Endothelial cell of umbilical vein (primary cell): ENCODE measurements at regions not wholly inside any gene's neighbourhood (a gene's known extent, or its start where the extent isn't known, plus 50 kb on each side); places are given as distances from the start of the nearest gene placed in this dataset.

ENCODE experiments used
- BruUV-seq: library from RNA; stranded (reverse); fragments of 400-500 nt; replicated peaks from 2 replicates; lab custom pipeline; 2021; lab: Mats Ljungman, UMichigan
- CTCF ChIA-PET: fragments of 300-600, 350-600 bp; sonication (Branson Sonifier 250); formaldehyde crosslinking; loops from one replicate; lab custom pipeline; 2021; ENCODE audit warnings: antibody characterized with exemption, inconsistent platforms; lab: Charles Lee
- POLR2A ChIA-PET: fragments of 300-600, 350-600 bp; sonication (Branson Sonifier 250); formaldehyde crosslinking; loops from one replicate; lab custom pipeline; 2021; ENCODE audit warnings: antibody characterized with exemption, inconsistent platforms; lab: Charles Lee
- DNase-seq: peaks from one replicate; pipeline ENCODE4 v3.0.0-alpha.2; 2011; ENCODE audit warnings: low read depth, low spot score
- FAIRE-seq: peaks from 2 replicates; lab custom pipeline; 2011; peaks lifted over from hg19 to GRCh38; lab: Jason Lieb, UNC
- H2AFZ ChIP-seq: 2 replicates; pipeline ENCODE4 v1.6.0; 2012; ENCODE audit warnings: low read depth, low read length, control low read depth, inconsistent platforms
- H3K27ac ChIP-seq: 2 replicates; pipeline ENCODE4 v1.5.1; 2011; ENCODE audit warnings: low read depth, mild to moderate bottlenecking, control low read depth, low read length, moderate library complexity; ENCODE audit not compliant: insufficient read depth
- H3K27me3 ChIP-seq, 2 experiments: 2 replicates each; pipeline versions ENCODE4 v1.6.0 to v1.6.1; 2011; ENCODE audit warnings: low read length in 2 of 2, mixed read lengths in 1 of 2; ENCODE audit not compliant: control insufficient read depth in 2 of 2, insufficient read depth in 2 of 2
- H3K36me3 ChIP-seq, 2 experiments: 2 replicates in 1 of 2; 3 replicates in 1 of 2; pipeline ENCODE4 v1.5.1; 2011; ENCODE audit warnings: low read length in 2 of 2, mild to moderate bottlenecking in 1 of 2, moderate library complexity in 1 of 2; ENCODE audit not compliant: control insufficient read depth in 2 of 2, insufficient read depth in 2 of 2; ENCODE audit errors: extremely low read depth in 1 of 2
- H3K4me1 ChIP-seq: 3 replicates; pipeline ENCODE4 v1.5.1; 2011; ENCODE audit warnings: mild to moderate bottlenecking, low read length; ENCODE audit not compliant: control insufficient read depth, insufficient read depth; ENCODE audit errors: extremely low read depth
- H3K4me2 ChIP-seq: 2 replicates; pipeline ENCODE4 v1.6.1; 2011; ENCODE audit warnings: low read length, control low read depth, mixed read lengths; ENCODE audit not compliant: insufficient read depth
- H3K4me3 ChIP-seq, 3 experiments: fragments of 200-600 bp in 1 of 3; sonication (generic), shearing (Covaris generic) in 1 of 3; replicated peaks in 1 of 3; 2 replicates each; pipeline ENCODE4 v1.5.1; 2011 to 2016; ENCODE audit warnings: control low read depth in 3 of 3, low read length in 3 of 3, mild to moderate bottlenecking in 2 of 3, inconsistent platforms in 1 of 3, low read depth in 1 of 3, moderate library complexity in 1 of 3; ENCODE audit not compliant: insufficient read depth in 1 of 3
- H3K79me2 ChIP-seq: 2 replicates; pipeline ENCODE4 v1.6.0; 2012; ENCODE audit warnings: low read length, inconsistent platforms; ENCODE audit not compliant: control insufficient read depth, insufficient read depth
- H3K9ac ChIP-seq: replicated peaks from 2 replicates; pipeline ENCODE3; 2011; ENCODE audit warnings: low read length, control low read depth; ENCODE audit not compliant: insufficient read depth; ENCODE audit errors: extremely low read depth
- H3K9me1 ChIP-seq: replicated peaks from 3 replicates; pipeline ENCODE4 v1.6.0; 2011; ENCODE audit warnings: mild to moderate bottlenecking, low read length; ENCODE audit not compliant: control insufficient read depth, insufficient read depth; ENCODE audit errors: extremely low read depth
- H3K9me3 ChIP-seq: replicated peaks from 2 replicates; pipeline ENCODE4 v1.5.1; 2012; ENCODE audit warnings: low read length, inconsistent platforms; ENCODE audit not compliant: control insufficient read depth, insufficient read depth
- H4K20me1 ChIP-seq: replicated peaks from 2 replicates; pipeline ENCODE3; 2011; ENCODE audit warnings: mild to moderate bottlenecking, low read length; ENCODE audit not compliant: control insufficient read depth, insufficient read depth; ENCODE audit errors: extremely low read depth
- EZH2 ChIP-seq: IDR thresholded peaks from 2 replicates; pipeline ENCODE4 v1.6.1; 2012; ENCODE audit warnings: borderline replicate concordance, low read depth, mild to moderate bottlenecking, moderate library complexity, low read length, inconsistent platforms; ENCODE audit not compliant: severe bottlenecking
- FOS ChIP-seq: IDR thresholded peaks from 2 replicates; pipeline ENCODE4 v1.6.1; 2011; ENCODE audit warnings: mild to moderate bottlenecking, low read length, moderate library complexity, borderline replicate concordance; ENCODE audit not compliant: insufficient read depth
- GATA2 ChIP-seq: IDR thresholded peaks from 2 replicates; pipeline ENCODE4 v1.7.0; 2011; ENCODE audit warnings: low read depth, mild to moderate bottlenecking, moderate library complexity, mixed read lengths, low read length; ENCODE audit not compliant: insufficient read length, insufficient read depth
- JUN ChIP-seq: IDR thresholded peaks from 2 replicates; pipeline ENCODE4 v1.6.1; 2011; ENCODE audit warnings: borderline replicate concordance, low read depth; ENCODE audit not compliant: insufficient read length, insufficient read depth
- MYC ChIP-seq: IDR thresholded peaks from one replicate; pipeline ENCODE4 v1.6.1; 2011; ENCODE audit warnings: mild to moderate bottlenecking, low read depth, low read length
- POLR2A ChIP-seq: IDR thresholded peaks from 2 replicates; pipeline ENCODE4 v1.6.1; 2012; ENCODE audit warnings: low read depth, mild to moderate bottlenecking, control low read depth, low read length
- POLR2AphosphoS5 ChIP-seq: IDR thresholded peaks from 2 replicates; pipeline ENCODE4 v1.6.1; 2012; ENCODE audit warnings: low read depth, mild to moderate bottlenecking, control low read depth, low read length, moderate library complexity; ENCODE audit not compliant: insufficient read depth
- dilution Hi-C: fragments of 300-500 bp; cut with MboI; formaldehyde crosslinking; loops from one replicate; pipeline ENCODE4 v1.15.0; 2019; ENCODE audit warnings: low sequenced_read_pairs; ENCODE audit not compliant: extremely low pct_ligation_motif_present
- intact Hi-C: fragments of 100-400 bp; cut with micrococcal nuclease; formaldehyde crosslinking; loops from one replicate; pipeline ENCODE4 v1.10.0; 2022
- TF ChIP-seq, protein P1 (sequence below), 2 donors: IDR thresholded peaks; 1 replicate in 1 of 2; 2 replicates in 1 of 2; pipeline ENCODE4 v1.5.1; 2011; ENCODE audit warnings: low read length in 2 of 2, mild to moderate bottlenecking in 2 of 2, moderate library complexity in 2 of 2, control low read depth in 1 of 2, inconsistent platforms in 1 of 2, low read depth in 1 of 2; ENCODE audit not compliant: insufficient read depth in 1 of 2; ENCODE audit errors: extremely low read depth in 1 of 2
- TF ChIP-seq, protein P2 (sequence below): IDR thresholded peaks from 2 replicates; pipeline ENCODE4 v1.6.1; 2011; ENCODE audit not compliant: insufficient read depth, insufficient read length

DNA sequence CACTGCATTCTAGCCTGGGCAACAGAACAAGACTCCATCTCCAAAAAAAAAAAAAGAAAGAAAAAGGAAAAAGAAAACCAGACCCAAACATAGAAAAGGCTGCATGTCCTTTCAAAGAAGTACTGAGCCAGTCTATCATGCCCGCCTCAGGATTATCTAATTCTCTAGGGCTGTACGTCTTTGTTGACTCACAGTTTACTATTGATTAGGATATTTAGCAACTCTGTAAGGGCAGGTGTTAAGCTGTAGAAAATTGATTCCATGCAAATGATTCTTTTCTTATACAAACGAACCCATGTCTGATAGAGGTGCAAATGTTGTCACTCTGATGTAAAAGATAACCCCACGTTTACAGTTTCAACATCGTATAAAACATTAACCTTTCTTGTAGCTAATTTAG is 209.0 kb downstream of the TTLL2 start:
- Histone ChIP-seq H3K9ac (no peak overlapping the region), H4K20me1 (no peaks in the 10 kb centered on the region), H3K36me3 (no peaks in the 10 kb centered on the region), H3K9me3 (no peaks in the 10 kb centered on the region), H3K9me1 (no peaks in the 10 kb centered on the region), H3K27me3 (no peaks in the 10 kb centered on the region), H2AFZ (no peak overlapping the region), H3K4me1 (no peaks in the 10 kb centered on the region), H3K4me2 (no peak overlapping the region), H3K4me3 (no peak overlapping the region), H3K79me2 (no peaks in the 10 kb centered on the region), H3K27ac (no peak overlapping the region)
- FAIRE-seq, result no peak
- TF ChIP-seq, protein P1, sequence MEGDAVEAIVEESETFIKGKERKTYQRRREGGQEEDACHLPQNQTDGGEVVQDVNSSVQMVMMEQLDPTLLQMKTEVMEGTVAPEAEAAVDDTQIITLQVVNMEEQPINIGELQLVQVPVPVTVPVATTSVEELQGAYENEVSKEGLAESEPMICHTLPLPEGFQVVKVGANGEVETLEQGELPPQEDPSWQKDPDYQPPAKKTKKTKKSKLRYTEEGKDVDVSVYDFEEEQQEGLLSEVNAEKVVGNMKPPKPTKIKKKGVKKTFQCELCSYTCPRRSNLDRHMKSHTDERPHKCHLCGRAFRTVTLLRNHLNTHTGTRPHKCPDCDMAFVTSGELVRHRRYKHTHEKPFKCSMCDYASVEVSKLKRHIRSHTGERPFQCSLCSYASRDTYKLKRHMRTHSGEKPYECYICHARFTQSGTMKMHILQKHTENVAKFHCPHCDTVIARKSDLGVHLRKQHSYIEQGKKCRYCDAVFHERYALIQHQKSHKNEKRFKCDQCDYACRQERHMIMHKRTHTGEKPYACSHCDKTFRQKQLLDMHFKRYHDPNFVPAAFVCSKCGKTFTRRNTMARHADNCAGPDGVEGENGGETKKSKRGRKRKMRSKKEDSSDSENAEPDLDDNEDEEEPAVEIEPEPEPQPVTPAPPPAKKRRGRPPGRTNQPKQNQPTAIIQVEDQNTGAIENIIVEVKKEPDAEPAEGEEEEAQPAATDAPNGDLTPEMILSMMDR (IDR thresholded peaks at IDR 0.05; ENCODE audit: extremely low read depth in 1 of 2, insufficient read depth in 1 of 2, low read depth in 1 of 2, low read length in 2 of 2), result no peak
- TF ChIP-seq MYC (no peak), POLR2AphosphoS5 (no peak), FOS (no peak), POLR2A (no peak), JUN (no peak), GATA2 (no peak)
- ChIA-PET CTCF (no interaction called here), POLR2A (no interaction called here)
- dilution Hi-C loops (no loop called here), intact Hi-C loops (no loop called here)
- no peak for DNase-seq
- no TSS peak for BruUV-seq

DNA sequence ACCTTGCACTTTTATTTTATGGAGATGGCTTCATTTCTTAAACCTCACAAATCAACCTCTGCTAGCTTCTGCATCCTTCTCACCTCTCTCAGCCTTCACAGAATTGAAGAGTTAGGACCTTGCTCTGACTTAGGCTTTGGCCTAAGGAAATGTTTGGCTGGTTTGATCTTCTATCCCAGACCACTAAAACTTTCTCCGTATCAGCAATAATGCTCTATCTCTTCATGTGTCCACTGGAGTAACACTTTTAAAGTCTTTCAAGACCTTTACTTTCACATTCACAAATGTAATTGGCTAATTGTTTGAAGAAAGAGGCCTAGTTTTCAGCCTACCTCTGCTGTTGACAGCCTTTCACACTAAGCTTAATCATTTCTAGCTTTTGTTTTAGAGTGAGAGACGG is 212.9 kb downstream of the TTLL2 start:
- Histone ChIP-seq H3K4me3 (no peak overlapping the region), H3K9me1 (no peaks in the 10 kb centered on the region), H3K27me3 (no peaks in the 10 kb centered on the region), H3K27ac (no peak overlapping the region), H2AFZ (no peak overlapping the region), H3K36me3 (no peaks in the 10 kb centered on the region), H3K4me2 (no peak overlapping the region), H3K79me2 (no peaks in the 10 kb centered on the region), H3K9ac (no peak overlapping the region), H3K4me1 (peaks cover 5% of the 10 kb centered on the region), H3K9me3 (no peaks in the 10 kb centered on the region), H4K20me1 (no peaks in the 10 kb centered on the region)
- POLR2A ChIA-PET, result no interaction called here
- dilution Hi-C loops, result no loop called here
- no peak for TF ChIP-seq POLR2AphosphoS5
- no peak for TF ChIP-seq JUN
- no peak for TF ChIP-seq MYC
- no peak for TF ChIP-seq GATA2
- TF ChIP-seq, protein P2, sequence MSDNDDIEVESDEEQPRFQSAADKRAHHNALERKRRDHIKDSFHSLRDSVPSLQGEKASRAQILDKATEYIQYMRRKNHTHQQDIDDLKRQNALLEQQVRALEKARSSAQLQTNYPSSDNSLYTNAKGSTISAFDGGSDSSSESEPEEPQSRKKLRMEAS, result no peak
- no peak for TF ChIP-seq EZH2
- TF ChIP-seq, protein P1 (IDR thresholded peaks at IDR 0.05; ENCODE audit: extremely low read depth in 1 of 2, insufficient read depth in 1 of 2, low read depth in 1 of 2, low read length in 2 of 2), result no peak
- no peak for TF ChIP-seq FOS
- TF ChIP-seq POLR2A, result no peak
- intact Hi-C loops, result no loop called here
- BruUV-seq, result no TSS peak
- CTCF ChIA-PET, result no interaction called here
- FAIRE-seq (no peak), DNase-seq (no peak)
